Tibial nerve (tissue), 4 donors: ENCODE measurements at regions not wholly inside any gene's neighbourhood (a gene's known extent, or its start where the extent isn't known, plus 50 kb on each side); places are given as distances from the start of the nearest gene placed in this dataset.
A peak's percentile ranks its signal among the peaks of the same experiment; 100 is the strongest.

Experiments used
- DNase-seq, 2 donors: peaks; one replicate each; pipeline ENCODE4 v3.0.0-alpha.2; 2019; ENCODE audit warnings: low spot score in 2 of 2
- H3K27ac ChIP-seq, 4 donors: fragments of 200-600 bp; sonication (generic) in 3 of 4; one replicate each; pipeline ENCODE4 v1.5.1; 2017 to 2019; ENCODE audit warnings: mild to moderate bottlenecking in 1 of 4
- H3K27me3 ChIP-seq, 2 donors: fragments of 200-600 bp; sonication (generic) in 1 of 2; one replicate each; pipeline versions ENCODE4 v1.5.1 to v1.6.0; 2017 to 2019
- H3K36me3 ChIP-seq, 3 donors: fragments of 200-600 bp; sonication (generic); one replicate each; pipeline ENCODE4 v1.5.1; 2018 to 2019
- H3K4me1 ChIP-seq, 4 donors: fragments of 200-600 bp; sonication (generic) in 3 of 4; one replicate each; pipeline ENCODE4 v1.5.1; 2017 to 2019
- H3K4me3 ChIP-seq, 4 donors: fragments of 200-600 bp; sonication (generic) in 3 of 4; one replicate each; pipeline ENCODE4 v1.5.1; 2017 to 2019; ENCODE audit warnings: mild to moderate bottlenecking in 1 of 4, moderate library complexity in 1 of 4
- H3K9me3 ChIP-seq, 4 donors: fragments of 200-600 bp; sonication (generic) in 3 of 4; one replicate each; pipeline ENCODE4 v1.5.1; 2017 to 2019
- CTCF ChIP-seq, 5 experiments: fragments of 200-600 bp in 3 of 5; fragments of 450-650 bp in 2 of 5; sonication (generic) in 3 of 5; IDR thresholded peaks; one replicate each; pipeline ENCODE4 v1.5.1; 2016 to 2019; ENCODE audit warnings: antibody characterized with exemption in 5 of 5, mild to moderate bottlenecking in 3 of 5, moderate library complexity in 2 of 5
- EP300 ChIP-seq, 2 donors: sonication (generic); formaldehyde crosslinking; IDR thresholded peaks; one replicate each; pipeline ENCODE4 v1.6.1; 2017; ENCODE audit warnings: antibody characterized with exemption in 2 of 2, mild to moderate bottlenecking in 1 of 2
- POLR2A ChIP-seq, 2 donors: fragments of 450-650 bp; IDR thresholded peaks; one replicate each; pipeline ENCODE4 v1.6.1; 2017; ENCODE audit warnings: antibody characterized with exemption in 2 of 2, mild to moderate bottlenecking in 2 of 2, moderate library complexity in 2 of 2
- WGBS, 2 donors: methylation state at CpG; one replicate each; pipeline ENCODE4 v1.1.5; 2018; 5-methylcytosine and 5-hydroxymethylcytosine counted together

GRCh38 chr11:86142170-86142569, 73.3 kb upstream of the PICALM start:
- TF ChIP-seq EP300 (IDR thresholded peaks at IDR 0.05) (no peak), POLR2A (IDR thresholded peaks at IDR 0.05) (no peak), CTCF (IDR thresholded peaks at IDR 0.05) (no peak)
- peaks cover 0 to 10% (median 4%) of the 10 kb centered on the region in 4 donors for H3K4me1 ChIP-seq

DNA sequence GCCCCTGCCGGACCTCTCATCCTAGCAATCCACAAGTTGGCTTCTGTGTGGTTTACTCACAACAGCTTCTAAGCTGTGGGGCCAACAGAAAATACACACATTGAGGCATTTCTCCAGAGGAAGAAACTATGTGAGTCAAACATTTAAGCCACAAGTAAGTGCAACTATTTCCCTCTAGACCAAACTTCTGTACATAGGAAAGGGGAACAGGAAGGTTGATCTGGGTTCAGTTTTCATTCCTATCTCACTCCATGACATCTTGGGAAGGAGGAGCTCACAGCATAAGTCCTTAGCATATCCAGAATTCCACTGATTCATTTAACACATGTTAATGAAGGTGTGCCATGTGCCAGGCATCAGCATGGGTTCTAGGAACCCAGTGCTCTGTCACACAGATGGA, 72.8 kb upstream of the PICALM start:
- no peak for DNase-seq
- Histone ChIP-seq H3K4me1 (peaks cover 0 to 12% (median 4%) of the 10 kb centered on the region in 4 donors), H3K27ac (peak overlapping the region in 1 of 4 donors; percentile 36), H3K27me3 (no peaks in the 10 kb centered on the region), H3K9me3 (no peaks in the 10 kb centered on the region), H3K4me3 (no peak overlapping the region), H3K36me3 (no peaks in the 10 kb centered on the region)
- TF ChIP-seq EP300 (IDR thresholded peaks at IDR 0.05) (peak in 1 of 2 donors; percentile 14), CTCF (IDR thresholded peaks at IDR 0.05) (no peak)
- 61 to 75% methylated on average over 1 of the region's 1 CpG for WGBS, 2 donors

More at GRCh38 chr11:86142170-86142569, 73.3 kb upstream of the PICALM start:
- Histone ChIP-seq H3K36me3 (no peaks in the 10 kb centered on the region), H3K27ac (peak overlapping the region in 1 of 4 donors; percentile 32), H3K27me3 (no peaks in the 10 kb centered on the region), H3K4me3 (no peak overlapping the region), H3K9me3 (no peaks in the 10 kb centered on the region)
- DNase-seq, result no peak
- 88% methylated on average over 1 of the region's 1 CpG for WGBS, 2 donors

DNA sequence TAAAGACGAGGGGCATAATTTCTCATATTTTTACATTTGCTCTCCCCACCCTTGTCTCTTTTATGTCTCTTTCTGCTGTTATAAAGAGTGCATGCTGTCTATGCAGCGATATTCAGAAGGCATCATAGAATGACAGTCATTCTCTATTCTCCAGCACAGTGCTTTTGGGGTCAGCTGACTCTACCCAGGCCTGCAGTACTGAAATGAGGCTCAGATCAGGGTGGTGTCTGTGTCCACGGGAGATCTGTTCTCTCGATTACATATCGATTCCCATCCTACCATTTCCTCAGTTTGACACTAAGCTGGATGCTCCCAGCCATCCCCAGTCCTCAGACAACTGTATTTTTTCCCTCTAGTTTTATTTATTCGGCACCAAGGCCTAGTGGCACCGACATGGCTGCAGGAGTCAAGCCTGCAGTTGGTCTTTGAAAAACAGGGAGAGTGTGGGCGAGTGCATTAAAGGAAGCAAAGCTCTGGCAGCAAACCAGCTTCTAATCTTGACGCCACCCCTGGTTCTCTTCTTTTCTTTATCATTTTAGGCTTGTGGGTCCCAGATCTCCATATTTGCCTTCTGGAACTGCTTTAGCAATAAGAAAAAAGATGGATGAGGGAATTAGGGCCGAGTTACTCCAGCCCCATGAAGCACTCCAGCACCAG, 71.6 kb upstream of the PICALM start:
- H3K4me1 ChIP-seq, result peaks cover 0 to 20% (median 4%) of the 10 kb centered on the region in 4 donors
- H3K36me3 ChIP-seq, result no peaks in the 10 kb centered on the region
- H3K9me3 ChIP-seq, result no peaks in the 10 kb centered on the region
- H3K4me3 ChIP-seq, result no peak overlapping the region
- 78 to 79% methylated on average over 10 of the region's 10 CpGs for WGBS, 2 donors
- H3K27me3 ChIP-seq, result no peaks in the 10 kb centered on the region
- TF ChIP-seq EP300 (IDR thresholded peaks at IDR 0.05), result no peak
- no peak for TF ChIP-seq POLR2A (IDR thresholded peaks at IDR 0.05)
- TF ChIP-seq CTCF (IDR thresholded peaks at IDR 0.05), result no peak
- H3K27ac ChIP-seq, result no peak overlapping the region
- DNase-seq, result no peak

DNA sequence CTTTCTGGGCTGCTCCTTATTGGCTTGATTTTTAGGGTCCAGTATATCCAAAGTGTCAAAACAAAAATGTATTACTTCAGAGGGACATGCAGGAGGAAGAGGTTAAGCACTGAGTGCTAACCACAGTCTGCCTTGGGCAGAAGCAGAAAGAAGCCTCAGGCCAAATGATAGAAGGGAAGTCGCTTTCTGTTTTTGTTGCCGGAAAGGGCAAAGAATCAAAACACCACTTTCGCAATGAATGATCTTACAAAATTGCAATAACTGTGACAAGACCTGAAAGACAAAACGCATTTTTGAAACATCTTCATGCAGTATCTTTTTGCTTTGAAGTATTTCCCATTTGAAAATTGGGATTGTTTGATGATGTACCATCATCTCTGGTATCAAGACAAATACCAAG, 70.1 kb upstream of the PICALM start:
- WGBS, 2 donors, result 80 to 82% methylated on average over 4 of the region's 4 CpGs
- Histone ChIP-seq H3K9me3 (no peaks in the 10 kb centered on the region), H3K4me1 (peaks cover 0 to 20% (median 4%) of the 10 kb centered on the region in 4 donors), H3K27ac (peak overlapping the region in 2 of 4 donors; percentile 9 to 11), H3K27me3 (no peaks in the 10 kb centered on the region), H3K36me3 (no peaks in the 10 kb centered on the region), H3K4me3 (no peak overlapping the region)
- DNase-seq, result no peak
- TF ChIP-seq CTCF (IDR thresholded peaks at IDR 0.05) (no peak), EP300 (IDR thresholded peaks at IDR 0.05) (peak in 1 of 2 donors; percentile 70), POLR2A (IDR thresholded peaks at IDR 0.05) (no peak)

GRCh38 chr11:86136538-86136937, 67.7 kb upstream of the PICALM start:
- TF ChIP-seq POLR2A (IDR thresholded peaks at IDR 0.05), result no peak
- TF ChIP-seq EP300 (IDR thresholded peaks at IDR 0.05), result no peak
- TF ChIP-seq CTCF (IDR thresholded peaks at IDR 0.05), result no peak
- WGBS, 2 donors, result 53 to 74% methylated on average over 2 of the region's 2 CpGs
- H3K4me1 ChIP-seq, result peaks cover 0 to 20% (median 4%) of the 10 kb centered on the region in 4 donors
- H3K9me3 ChIP-seq, result no peaks in the 10 kb centered on the region
- H3K4me3 ChIP-seq, result no peak overlapping the region
- H3K27me3 ChIP-seq, result no peaks in the 10 kb centered on the region
- no peak overlapping the region for H3K27ac ChIP-seq
- H3K36me3 ChIP-seq, result no peaks in the 10 kb centered on the region
- DNase-seq, result no peak
